Retinal pigment epithelial cell (primary cell): ENCODE measurements at regions not wholly inside any gene's neighbourhood (a gene's known extent, or its start where the extent isn't known, plus 50 kb on each side); places are given as distances from the start of the nearest gene placed in this dataset.

ENCODE experiments used
- DNase-seq: peaks from one replicate; pipeline ENCODE4 v3.0.0-alpha.2; 2010; ENCODE audit warnings: low read depth
- H3K4me3 ChIP-seq: 2 replicates; pipeline ENCODE4 v1.5.1; 2011; ENCODE audit warnings: mild to moderate bottlenecking, low read length, control low read depth, moderate library complexity
- TF ChIP-seq, protein P1 (sequence below): conservative IDR thresholded peaks from 2 replicates; pipeline ENCODE4 v1.5.1; 2011; ENCODE audit warnings: low read depth, low read length, control low read depth, inconsistent platforms

DNA sequence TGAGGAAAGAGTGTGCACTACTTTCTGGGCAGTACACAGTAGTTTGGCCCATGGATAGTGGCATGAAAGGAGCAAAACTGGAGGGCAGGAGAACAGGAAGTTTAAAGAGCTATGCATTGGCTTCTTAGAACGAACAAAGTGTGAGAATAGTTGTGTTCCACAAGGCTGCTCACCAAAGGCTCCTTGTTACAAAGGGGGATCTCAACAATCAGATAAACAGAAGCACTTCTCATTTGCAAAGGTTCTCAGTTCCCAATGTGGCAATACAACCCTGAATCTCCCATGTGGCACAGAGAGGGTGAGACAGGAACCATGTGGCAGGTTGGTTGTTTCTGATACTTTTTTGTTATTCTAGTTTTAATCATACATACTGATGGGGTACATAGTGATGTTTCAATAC, 158.4 kb downstream of the CARTPT start:
- H3K4me3 ChIP-seq, result no peak overlapping the region
- DNase-seq, result no peak
- TF ChIP-seq, protein P1, sequence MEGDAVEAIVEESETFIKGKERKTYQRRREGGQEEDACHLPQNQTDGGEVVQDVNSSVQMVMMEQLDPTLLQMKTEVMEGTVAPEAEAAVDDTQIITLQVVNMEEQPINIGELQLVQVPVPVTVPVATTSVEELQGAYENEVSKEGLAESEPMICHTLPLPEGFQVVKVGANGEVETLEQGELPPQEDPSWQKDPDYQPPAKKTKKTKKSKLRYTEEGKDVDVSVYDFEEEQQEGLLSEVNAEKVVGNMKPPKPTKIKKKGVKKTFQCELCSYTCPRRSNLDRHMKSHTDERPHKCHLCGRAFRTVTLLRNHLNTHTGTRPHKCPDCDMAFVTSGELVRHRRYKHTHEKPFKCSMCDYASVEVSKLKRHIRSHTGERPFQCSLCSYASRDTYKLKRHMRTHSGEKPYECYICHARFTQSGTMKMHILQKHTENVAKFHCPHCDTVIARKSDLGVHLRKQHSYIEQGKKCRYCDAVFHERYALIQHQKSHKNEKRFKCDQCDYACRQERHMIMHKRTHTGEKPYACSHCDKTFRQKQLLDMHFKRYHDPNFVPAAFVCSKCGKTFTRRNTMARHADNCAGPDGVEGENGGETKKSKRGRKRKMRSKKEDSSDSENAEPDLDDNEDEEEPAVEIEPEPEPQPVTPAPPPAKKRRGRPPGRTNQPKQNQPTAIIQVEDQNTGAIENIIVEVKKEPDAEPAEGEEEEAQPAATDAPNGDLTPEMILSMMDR, result no peak

DNA sequence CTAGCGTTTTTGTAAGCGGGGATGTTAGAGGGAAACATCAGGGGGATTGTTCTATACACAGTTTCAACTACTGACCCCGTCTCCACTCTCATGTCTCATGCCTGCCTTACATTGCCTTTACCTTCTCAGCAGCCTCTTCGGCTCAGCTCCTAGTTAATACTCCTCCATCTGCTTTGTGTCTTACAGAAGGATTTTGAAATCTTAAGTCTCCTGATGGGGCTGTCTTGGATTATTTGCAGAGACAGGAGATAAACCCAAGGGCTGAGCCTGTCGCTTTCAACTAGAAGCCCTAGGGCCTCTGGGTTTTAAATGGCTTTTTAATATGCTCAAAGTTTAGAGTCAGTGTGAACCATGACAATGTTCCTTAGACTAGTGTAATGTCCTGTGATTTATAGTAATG, 161.5 kb downstream of the CARTPT start:
- H3K4me3 ChIP-seq, result no peak overlapping the region
- no peak for DNase-seq
- TF ChIP-seq, protein P1, result no peak

DNA sequence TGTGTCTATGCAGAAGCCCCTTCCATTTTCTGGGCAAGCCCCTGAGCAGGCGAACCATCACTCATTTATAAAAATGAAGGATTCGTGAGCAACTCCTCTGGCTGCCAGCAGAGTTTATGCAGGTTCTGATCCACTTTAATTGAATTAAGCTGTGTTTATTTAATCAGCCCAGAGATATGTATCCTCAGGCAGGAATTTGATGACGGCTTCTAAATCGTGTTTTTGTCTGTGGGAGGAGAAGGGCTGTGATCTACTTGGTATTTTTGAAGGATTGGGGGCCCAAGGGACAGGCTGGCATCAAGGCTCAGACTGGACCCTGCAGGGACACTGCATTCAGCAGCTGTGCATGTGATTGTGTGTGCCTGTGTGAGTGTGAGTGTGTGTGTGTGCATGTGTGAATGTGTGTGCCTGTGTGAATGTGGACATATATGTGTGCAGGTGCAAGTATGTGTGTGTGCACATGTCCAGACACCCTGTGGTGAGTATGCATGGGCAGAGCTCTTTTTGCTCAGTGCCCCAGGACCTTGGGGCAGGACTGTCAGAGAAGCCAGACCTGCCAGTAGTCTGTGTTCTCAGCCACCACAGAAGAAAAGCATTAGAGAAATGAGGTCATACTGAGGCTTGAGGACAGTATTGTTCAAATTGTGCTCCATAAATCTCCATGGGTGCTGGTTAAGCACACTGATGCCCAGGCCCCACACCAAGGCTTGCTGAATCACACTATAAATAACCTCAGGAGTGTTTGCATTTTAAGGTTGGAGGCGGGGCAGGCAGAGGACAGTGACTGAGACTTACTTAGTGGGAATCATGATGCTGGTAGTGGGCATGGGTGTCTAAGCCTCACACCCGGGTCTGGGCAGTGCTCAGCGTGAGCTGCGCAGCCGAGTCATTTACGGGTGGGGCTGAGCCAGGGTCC, 164.0 kb downstream of the CARTPT start:
- no peak overlapping the region for H3K4me3 ChIP-seq
- TF ChIP-seq, protein P1, result no peak
- DNase-seq, result no peak

DNA sequence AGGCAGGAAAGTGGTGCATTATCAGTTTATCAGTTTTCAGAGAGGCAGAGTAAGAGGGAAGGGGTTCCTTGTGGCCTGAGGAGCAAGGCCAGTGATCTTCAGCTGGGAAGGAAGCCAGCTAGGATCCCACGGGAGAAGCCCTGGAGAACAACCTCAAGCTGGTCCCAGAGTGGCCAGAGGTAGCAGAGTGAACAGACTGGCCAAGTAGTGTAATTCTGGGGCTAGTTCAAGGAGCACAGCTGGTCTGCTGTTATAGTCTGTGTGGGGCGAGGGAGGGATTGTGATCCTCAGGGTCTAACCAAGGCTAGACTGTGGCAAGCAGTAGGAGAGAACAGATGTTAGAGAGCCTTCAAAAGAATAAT, 164.6 kb downstream of the CARTPT start:
- DNase-seq, result no peak
- TF ChIP-seq, protein P1, result no peak
- no peak overlapping the region for H3K4me3 ChIP-seq

DNA sequence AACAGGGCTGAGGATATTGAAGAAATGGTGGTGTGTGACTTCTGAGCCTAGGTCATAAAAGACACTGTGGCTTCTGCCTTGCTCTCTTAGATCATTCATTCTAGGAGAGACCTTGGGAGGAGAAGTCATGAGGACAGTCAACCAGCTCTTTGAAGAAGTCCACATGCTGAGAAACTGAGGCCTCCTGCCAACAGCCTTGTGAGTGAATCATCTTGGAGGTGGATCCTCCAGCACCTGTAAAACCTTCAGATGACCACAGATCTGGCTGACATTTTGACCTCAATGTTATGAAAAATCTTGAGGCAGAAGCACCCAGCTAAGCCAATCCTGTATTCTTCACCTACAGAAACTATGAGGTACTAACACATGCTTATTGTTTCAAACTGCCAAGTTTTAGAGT, 165.9 kb downstream of the CARTPT start:
- TF ChIP-seq, protein P1, result no peak
- DNase-seq, result no peak
- no peak overlapping the region for H3K4me3 ChIP-seq

DNA sequence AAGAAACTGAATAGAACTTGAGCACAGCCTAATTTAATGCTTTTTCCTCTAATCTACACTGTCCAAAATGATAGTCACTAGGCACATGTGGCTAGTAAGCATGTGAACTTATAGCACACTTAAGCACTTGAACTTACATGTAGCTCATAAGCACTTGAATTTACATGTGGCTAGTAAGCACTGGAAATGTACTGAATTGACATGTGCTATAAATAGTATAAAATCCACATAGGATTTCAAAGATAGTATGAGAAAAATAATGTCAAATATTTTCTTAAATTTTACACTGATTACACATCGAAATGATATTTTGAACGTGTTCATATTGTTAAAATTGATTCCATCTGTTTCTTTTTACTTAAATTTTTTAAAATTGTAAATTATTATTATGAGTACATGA, 167.3 kb downstream of the CARTPT start:
- no peak for DNase-seq
- no peak overlapping the region for H3K4me3 ChIP-seq
- TF ChIP-seq, protein P1, result no peak

DNA sequence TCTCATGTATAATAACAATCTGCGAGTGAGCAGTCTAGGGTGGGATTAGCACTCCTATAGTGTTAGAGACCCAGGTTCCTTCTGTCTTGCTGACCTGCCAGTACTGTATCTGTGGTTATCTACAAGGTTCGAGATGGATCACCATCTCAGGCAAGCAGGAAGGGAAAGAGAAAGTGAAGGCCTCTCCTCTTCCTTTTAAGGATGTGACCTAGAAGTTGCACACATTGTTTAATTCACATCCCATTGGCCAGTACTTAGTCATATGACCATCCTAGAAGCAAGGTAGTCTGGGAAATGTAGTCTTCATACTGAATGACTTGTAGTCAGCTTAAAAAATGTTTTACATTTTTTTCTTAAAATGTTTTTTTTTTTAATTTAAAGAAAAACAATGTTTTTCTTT, 168.6 kb downstream of the CARTPT start:
- no peak overlapping the region for H3K4me3 ChIP-seq
- peak; percentile 21 for DNase-seq
- TF ChIP-seq, protein P1, result no peak
